GM21423 (cell line): ENCODE measurements at regions not wholly inside any gene's neighbourhood (a gene's known extent, or its start where the extent isn't known, plus 50 kb on each side); places are given as distances from the start of the nearest gene placed in this dataset.
"Not testable (repeated sequence)": the region's sequence is repeated elsewhere in the genome, so short reads cannot be mapped to it uniquely, and the experiment has no call there.

Experiments
- ATAC-seq: cut with Tn5 transposase; IDR thresholded peaks from one replicate; pipeline ENCODE4 v1.9.1; 2021; ENCODE audit warnings: mild to moderate bottlenecking, moderate library complexity; ENCODE audit not compliant: unreplicated experiment

DNA sequence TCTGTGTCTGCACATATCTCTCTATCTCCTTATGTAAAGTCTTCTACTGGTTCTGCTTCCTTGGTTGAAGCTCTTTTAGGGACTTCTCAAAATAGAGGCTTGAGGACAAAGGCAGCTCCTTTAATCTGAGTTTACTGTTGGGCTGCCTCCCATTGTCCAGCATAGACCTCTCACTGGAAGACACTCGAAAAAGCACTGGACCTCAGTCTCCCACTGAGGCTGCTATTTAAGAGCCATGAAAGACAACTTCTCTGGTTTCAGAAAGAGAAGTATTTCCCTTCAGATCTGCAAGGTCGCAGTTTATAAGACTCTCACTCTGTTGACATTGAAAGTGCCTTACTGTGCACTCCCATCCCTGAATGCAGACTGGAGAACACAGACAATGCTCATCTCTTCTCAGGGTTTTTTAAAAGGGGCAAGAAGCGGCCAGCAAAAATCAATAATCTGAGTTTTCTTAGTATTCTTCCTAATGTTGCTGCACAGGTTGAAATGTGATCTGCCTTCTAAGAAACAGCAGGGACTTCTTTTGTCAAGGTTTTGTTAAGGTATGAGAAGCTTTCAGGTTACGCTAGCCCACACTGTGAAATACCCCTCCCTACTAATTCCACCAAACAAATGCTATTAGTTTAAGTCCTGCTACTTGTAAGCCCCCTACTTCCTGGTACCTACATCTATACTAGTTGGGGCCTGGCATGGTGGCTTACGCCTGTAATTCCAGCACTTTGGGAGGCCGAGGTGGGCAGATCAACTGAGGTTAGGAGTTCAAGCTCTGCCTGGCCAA lies 450.0 kb upstream of the SLC10A2 start:
- no peak for ATAC-seq

- ATAC-seq, result no peak
These were observed 449.2 kb upstream of the SLC10A2 start for GRCh38 chr13:103515410-103515809.

- ATAC-seq, result no peak
These were observed 448.4 kb upstream of the SLC10A2 start for GRCh38 chr13:103514619-103515018.

DNA sequence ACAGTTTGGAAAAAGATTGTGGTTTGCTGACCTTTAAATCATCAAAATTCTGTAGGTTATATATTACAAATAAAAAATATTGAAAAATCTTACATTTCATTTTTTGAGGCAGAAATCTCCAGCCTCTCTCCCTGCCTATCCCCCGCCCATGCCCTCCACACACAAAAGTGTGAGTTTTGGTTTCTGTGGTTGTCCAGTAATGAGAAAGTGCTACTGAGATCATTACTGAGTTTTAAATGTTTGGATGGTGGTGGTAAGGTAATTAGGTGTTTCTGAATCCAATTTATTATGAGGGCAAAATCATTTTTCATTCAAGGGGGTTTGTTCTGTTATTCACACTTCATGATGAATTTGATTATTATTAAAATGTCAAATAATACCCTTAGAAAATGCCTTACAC lies 448.0 kb upstream of the SLC10A2 start:
- no peak for ATAC-seq

DNA sequence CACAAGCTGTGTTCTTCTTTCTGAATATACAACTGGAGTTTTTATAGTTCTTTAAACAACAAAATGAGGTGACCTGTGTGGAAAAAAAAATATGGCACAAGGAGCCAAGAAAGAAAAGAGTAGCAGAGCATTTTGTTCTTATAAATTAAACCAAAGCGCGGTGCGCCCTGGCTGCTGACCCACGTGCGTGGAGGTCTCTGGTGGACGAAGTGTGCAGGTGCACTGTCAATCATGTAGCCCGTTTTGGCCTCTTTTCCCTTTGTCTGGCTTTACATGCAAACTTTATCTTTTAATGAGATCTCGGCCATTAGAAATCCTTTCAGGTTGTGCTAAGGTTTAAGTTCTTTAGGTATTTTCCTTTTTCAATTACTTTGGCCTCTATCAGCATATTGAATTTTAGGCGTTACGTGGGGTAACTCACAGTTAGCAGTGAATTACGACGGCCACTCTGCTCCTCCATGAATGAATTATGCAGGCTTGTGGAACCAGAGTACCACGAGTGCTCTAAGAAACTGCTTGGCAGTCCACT lies 443.9 kb upstream of the SLC10A2 start:
- ATAC-seq, result no peak

- ATAC-seq, result no peak
These were observed 431.2 kb upstream of the SLC10A2 start for GRCh38 chr13:103497404-103497803.

GRCh38 chr13:103487841-103488240 lies 421.6 kb upstream of the SLC10A2 start:
- no peak for ATAC-seq

- ATAC-seq, result no peak
These were observed 406.9 kb upstream of the SLC10A2 start for GRCh38 chr13:103473081-103473480.

GRCh38 chr13:103471896-103472295 lies 405.7 kb upstream of the SLC10A2 start:
- no peak for ATAC-seq

DNA sequence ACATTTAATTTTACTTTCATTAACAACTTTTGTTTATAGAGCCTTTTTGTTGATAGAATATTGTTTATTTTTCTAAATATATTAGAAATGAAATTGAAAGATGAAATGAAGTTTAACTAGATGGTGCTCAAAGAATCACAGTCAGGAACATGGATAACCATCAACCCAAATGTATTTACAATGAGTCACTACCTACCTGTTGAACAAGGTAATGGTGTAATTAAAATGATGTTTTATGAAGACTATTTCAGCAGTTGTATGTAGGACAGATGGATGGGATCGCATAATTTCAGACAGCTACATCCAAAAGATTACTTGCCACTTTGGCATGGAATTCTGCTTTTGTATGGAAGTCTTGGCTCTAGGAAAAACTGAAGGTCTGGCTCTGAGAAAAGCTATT lies 403.6 kb upstream of the SLC10A2 start:
- ATAC-seq, result no peak

- ATAC-seq, result no peak
These were observed 400.5 kb upstream of the SLC10A2 start for GRCh38 chr13:103466761-103467160.

- ATAC-seq, result not testable (repeated sequence)
These were observed 394.0 kb upstream of the SLC10A2 start for GRCh38 chr13:103460246-103460645.

DNA sequence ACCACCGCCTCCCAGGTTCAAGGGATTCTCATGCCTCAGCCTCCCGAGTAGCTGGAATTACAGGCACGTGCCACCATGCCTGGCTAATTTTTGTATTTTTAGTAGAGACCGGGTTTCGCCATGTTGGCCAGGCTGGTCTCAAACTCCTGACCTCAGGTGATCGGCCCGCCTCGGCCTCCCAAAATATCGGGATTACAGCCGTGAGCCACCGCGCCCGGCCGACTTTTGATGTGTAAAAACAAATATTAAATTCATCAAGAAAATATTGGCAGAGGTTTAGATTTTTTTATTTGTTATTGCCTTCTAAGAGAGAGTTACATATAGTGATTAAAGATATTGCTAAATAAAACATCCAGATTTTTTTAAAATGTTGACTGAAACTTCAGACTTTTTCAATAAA lies 390.8 kb upstream of the SLC10A2 start:
- ATAC-seq, result not testable (repeated sequence)

DNA sequence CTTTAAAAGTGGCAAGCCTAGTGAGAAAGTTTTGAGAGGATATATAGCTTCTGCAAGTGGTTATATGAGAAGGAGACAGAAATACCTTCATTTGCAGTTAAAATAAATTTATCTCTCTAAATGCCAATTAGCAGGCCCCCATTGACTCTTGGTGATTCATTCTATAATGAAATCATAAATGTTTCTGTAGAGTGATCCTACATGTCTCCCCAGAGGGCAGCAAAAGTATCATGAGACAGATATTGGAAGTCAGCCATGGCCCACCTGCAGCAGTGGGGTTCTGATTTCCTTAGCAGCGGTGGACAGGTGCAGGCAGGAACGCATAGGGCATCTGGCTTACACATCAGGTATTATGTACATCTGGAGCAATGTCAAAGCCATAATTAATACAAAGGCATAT lies 385.4 kb upstream of the SLC10A2 start:
- no peak for ATAC-seq

- ATAC-seq, result no peak
These were observed 377.4 kb upstream of the SLC10A2 start for GRCh38 chr13:103443604-103444003.

GRCh38 chr13:103437651-103438050 lies 371.4 kb upstream of the SLC10A2 start:
- ATAC-seq, result no peak

DNA sequence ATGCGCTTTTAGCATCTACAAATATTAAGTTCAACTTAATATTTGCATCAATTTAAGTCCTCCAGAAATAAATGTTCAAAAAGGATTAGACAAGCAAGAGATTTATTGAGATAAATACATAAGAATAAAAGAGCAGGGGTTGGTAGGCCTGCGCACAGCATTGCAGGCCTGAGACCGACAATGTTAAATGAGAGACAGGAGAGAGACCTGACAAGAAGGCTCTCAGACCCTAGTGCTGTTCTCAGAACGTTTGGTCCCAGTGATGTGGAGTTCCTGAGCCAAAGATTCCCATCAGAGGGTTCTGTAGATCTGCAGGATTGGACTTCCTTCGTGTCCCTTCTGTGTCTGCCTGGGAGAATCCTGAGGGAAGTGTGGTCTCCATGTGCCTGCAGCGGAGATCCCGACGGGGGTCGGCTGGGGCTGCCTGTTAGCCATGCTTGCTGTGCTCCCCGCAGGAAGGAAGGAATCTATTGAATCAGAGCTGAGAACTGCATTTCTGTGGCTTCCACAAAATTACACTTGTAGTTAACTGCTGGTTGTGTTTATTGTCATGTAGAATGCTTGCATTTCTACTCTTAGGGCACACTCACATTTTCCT lies 369.9 kb upstream of the SLC10A2 start:
- ATAC-seq, result no peak

- no peak for ATAC-seq
These were observed 365.6 kb upstream of the SLC10A2 start for GRCh38 chr13:103431856-103432255.

GRCh38 chr13:103430368-103430767 lies 364.2 kb upstream of the SLC10A2 start:
- ATAC-seq, result no peak

GRCh38 chr13:103410002-103410401 lies 343.8 kb upstream of the SLC10A2 start:
- ATAC-seq, result no peak

- no peak for ATAC-seq
These were observed 340.8 kb upstream of the SLC10A2 start for GRCh38 chr13:103406967-103407366.

GRCh38 chr13:103405297-103405696 lies 339.1 kb upstream of the SLC10A2 start:
- no peak for ATAC-seq
